Esophagus (tissue), 2 donors: ENCODE measurements at regions not wholly inside any gene's neighbourhood (a gene's known extent, or its start where the extent isn't known, plus 50 kb on each side); places are given as distances from the start of the nearest gene placed in this dataset.

ENCODE experiments used
- H3K27ac ChIP-seq, 2 donors: one replicate each; pipeline ENCODE4 v1.5.1; 2013; ENCODE audit warnings: low read depth in 2 of 2, mild to moderate bottlenecking in 2 of 2, inconsistent platforms in 1 of 2, low read length in 1 of 2, moderate library complexity in 1 of 2
- H3K27me3 ChIP-seq, 2 donors: one replicate each; pipeline ENCODE4 v1.6.1; 2013; ENCODE audit warnings: low read length in 2 of 2, control low read depth in 1 of 2, mild to moderate bottlenecking in 1 of 2; ENCODE audit not compliant: insufficient read depth in 2 of 2, control insufficient read depth in 1 of 2
- H3K36me3 ChIP-seq, 2 donors: one replicate each; pipeline ENCODE4 v1.6.1; 2013; ENCODE audit warnings: low read length in 1 of 2; ENCODE audit not compliant: control insufficient read depth in 2 of 2, insufficient read depth in 2 of 2
- H3K4me1 ChIP-seq, 2 donors: one replicate each; pipeline ENCODE4 v1.6.1; 2013; ENCODE audit warnings: low read length in 1 of 2; ENCODE audit not compliant: control insufficient read depth in 2 of 2, insufficient read depth in 2 of 2
- H3K4me3 ChIP-seq, 2 donors: one replicate each; pipeline ENCODE4 v1.5.1; 2013; ENCODE audit warnings: low read length in 2 of 2, mild to moderate bottlenecking in 2 of 2, low read depth in 1 of 2, moderate library complexity in 1 of 2
- H3K9me3 ChIP-seq, 2 donors: one replicate each; pipeline ENCODE4 v1.6.1; 2013; ENCODE audit warnings: mild to moderate bottlenecking in 2 of 2, low read depth in 1 of 2, low read length in 1 of 2, moderate library complexity in 1 of 2; ENCODE audit not compliant: control insufficient read depth in 2 of 2, insufficient read depth in 1 of 2
- WGBS, 2 donors: extraction: QIAGEN DNeasy Blood & Tissue Kit; methylation state at CpG; one replicate each; pipeline ENCODE4 v1.1.7; 2013; 5-methylcytosine and 5-hydroxymethylcytosine counted together
- donor health status: healthy with polysubstance abuse.
- donor health status: Bipolar disorder and iron deficiency.

DNA sequence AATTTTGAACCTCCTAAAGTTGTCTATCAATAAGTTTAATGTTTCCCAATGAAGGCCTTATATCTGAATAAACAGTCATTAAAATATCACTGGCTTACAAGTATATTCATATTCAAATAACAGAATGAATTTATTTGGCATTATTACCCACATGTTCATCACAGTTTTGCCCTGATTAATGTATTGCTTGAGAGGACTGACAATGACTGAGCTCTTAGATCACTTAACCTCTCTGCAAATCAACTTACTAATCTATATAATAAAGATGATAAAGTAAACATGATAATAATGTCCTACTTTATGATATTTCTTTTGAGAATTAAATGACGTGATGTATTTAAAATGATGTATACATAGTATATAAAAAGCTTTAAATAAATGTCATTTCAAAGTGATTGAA is 532.0 kb upstream of the GBE1 start:
- Histone ChIP-seq H3K27ac (no peak overlapping the region), H3K36me3 (no peaks in the 10 kb centered on the region), H3K9me3 (peaks cover 0 to under 1% of the 10 kb centered on the region in 2 donors), H3K4me1 (no peaks in the 10 kb centered on the region), H3K27me3 (no peaks in the 10 kb centered on the region), H3K4me3 (no peak overlapping the region)
- 52 to 64% methylated on average over 1 of the region's 1 CpG for WGBS, 2 donors

DNA sequence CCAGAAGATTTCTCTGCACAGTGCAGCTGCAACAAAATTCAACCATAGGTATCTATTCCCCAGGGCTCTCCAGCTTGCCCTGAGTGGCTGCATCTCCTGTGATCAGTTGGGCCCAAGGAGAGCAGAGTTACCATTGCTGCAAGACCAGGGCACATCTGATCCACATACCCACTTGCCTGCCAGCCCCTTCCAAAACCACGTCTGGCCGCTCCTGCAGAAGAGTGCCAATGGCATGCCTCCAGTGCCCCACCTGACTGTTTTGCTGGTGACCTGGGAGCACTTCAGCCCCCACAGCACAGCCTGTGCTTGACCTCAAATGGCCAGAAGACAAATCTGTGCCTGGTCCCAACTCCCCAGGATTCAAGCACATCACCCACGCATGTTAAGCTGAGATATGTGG is 526.1 kb upstream of the GBE1 start:
- no peak overlapping the region for H3K27ac ChIP-seq
- peaks cover 2 to 7% of the 10 kb centered on the region in 2 donors for H3K9me3 ChIP-seq
- no peak overlapping the region for H3K4me3 ChIP-seq
- 90 to 95% methylated on average over 3 of the region's 3 CpGs for WGBS, 2 donors
- no peaks in the 10 kb centered on the region for H3K27me3 ChIP-seq
- H3K4me1 ChIP-seq: no peaks in the 10 kb centered on the region
- no peaks in the 10 kb centered on the region for H3K36me3 ChIP-seq

DNA sequence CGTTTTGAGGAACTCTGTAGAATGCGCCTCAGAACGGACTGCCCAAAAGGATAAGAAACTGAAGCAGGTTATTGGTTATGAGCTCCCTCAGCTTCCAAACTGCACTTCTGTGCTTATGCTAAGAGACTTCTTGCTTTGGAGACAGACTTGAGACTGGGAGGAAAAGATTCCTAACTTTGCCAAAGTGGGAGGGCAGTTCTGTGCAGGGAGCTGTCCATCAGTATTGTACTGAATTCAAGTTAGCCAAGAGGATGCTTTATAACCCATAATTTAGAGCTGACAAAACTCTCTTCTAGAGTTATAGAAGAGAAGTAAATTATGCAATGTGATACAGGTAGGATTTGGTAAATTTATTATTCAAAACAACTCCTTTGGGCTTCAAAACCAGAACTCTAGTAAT is 519.8 kb upstream of the GBE1 start:
- WGBS, 2 donors: 66 to 71% methylated on average over 3 of the region's 3 CpGs
- Histone ChIP-seq H3K9me3 (no peaks in the 10 kb centered on the region), H3K4me1 (no peaks in the 10 kb centered on the region), H3K27ac (no peak overlapping the region), H3K36me3 (no peaks in the 10 kb centered on the region), H3K4me3 (no peak overlapping the region), H3K27me3 (no peaks in the 10 kb centered on the region)

DNA sequence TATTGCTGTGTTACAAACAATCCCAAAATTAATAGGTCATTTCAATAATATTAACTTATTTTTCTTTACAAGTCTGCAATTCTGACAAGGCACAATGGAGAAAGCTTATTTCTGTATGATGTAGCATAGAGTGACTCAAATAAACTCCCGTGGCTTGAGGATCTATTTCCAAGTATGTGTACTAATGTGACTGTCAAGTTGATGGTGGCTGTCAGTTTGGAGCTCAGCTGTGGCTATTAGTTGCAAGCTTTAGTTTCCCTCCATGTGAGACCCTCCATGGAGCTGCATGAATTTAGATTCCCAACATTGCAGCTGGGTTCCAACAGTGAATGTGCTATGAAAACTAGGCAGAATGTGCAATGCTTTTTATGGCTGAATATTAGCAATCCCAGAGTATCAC is 515.5 kb upstream of the GBE1 start:
- Histone ChIP-seq H3K9me3 (no peaks in the 10 kb centered on the region), H3K4me1 (no peaks in the 10 kb centered on the region), H3K27ac (no peak overlapping the region), H3K27me3 (no peaks in the 10 kb centered on the region), H3K36me3 (no peaks in the 10 kb centered on the region), H3K4me3 (no peak overlapping the region)
- 61 to 66% methylated on average over 1 of the region's 1 CpG for WGBS, 2 donors

DNA sequence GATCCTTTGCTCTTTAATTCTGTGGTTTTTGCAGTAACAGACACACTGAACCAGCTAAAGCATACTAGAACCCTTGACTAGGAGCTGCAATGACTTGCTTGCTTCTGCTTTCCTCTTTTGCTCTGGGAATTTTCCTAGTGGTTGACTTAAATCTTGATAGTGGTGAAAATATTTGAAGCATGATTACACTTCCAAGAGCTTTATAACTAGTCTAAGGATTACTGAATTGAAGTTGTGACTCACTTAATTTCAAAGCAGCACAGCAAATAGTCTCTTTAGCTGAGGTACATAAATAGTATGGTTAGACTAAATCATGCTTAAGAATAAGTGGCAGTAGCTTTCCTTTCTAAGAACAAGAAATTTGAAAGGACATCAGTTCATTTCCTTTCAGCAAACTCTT is 513.5 kb upstream of the GBE1 start:
- Histone ChIP-seq H3K27ac (no peak overlapping the region), H3K36me3 (no peaks in the 10 kb centered on the region), H3K9me3 (no peaks in the 10 kb centered on the region), H3K27me3 (no peaks in the 10 kb centered on the region), H3K4me3 (no peak overlapping the region), H3K4me1 (no peaks in the 10 kb centered on the region)

DNA sequence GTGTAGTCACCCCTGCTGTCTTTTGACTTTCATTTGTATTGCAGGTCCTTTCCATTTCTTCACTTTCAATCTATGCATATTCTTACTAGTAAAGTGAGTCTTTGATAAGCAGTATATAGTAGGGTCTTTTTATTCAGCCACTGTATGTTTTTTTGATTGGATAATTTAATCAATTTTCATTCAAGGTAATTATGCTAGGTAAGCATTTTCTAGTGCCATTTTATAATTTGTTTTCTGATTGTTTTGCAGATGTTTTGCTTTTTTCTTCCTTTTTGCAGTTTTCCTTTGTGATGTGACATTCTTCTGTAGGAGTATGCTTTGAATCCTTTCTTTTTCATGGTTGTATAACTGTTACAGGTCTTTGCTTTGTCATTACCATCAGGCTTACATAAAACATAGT is 504.3 kb upstream of the GBE1 start:
- Histone ChIP-seq H3K36me3 (no peaks in the 10 kb centered on the region), H3K9me3 (no peaks in the 10 kb centered on the region), H3K4me3 (no peak overlapping the region), H3K4me1 (no peaks in the 10 kb centered on the region), H3K27ac (no peak overlapping the region), H3K27me3 (no peaks in the 10 kb centered on the region)

DNA sequence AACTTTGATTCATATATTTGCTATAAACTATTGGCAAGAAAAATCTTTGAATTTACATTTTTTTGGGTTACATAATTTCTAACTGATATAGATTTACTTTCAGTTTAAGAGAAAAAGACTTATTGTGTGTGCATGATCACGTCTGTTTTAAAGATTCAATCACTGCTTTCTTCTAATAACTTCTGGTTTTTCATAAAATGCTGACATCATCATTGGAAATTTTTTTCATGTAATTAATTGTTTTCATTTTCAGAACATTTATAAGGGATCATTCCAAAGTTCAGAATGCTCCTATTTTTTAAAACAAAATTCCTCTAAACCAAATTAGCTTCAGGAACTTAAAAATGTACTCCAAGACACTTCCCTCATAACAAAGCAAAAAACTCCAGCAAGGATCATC is 500.7 kb upstream of the GBE1 start:
- no peaks in the 10 kb centered on the region for H3K36me3 ChIP-seq
- 57 to 66% methylated on average over 1 of the region's 1 CpG for WGBS, 2 donors
- H3K27ac ChIP-seq: no peak overlapping the region
- H3K27me3 ChIP-seq: no peaks in the 10 kb centered on the region
- no peaks in the 10 kb centered on the region for H3K9me3 ChIP-seq
- H3K4me1 ChIP-seq: no peaks in the 10 kb centered on the region
- no peak overlapping the region for H3K4me3 ChIP-seq

DNA sequence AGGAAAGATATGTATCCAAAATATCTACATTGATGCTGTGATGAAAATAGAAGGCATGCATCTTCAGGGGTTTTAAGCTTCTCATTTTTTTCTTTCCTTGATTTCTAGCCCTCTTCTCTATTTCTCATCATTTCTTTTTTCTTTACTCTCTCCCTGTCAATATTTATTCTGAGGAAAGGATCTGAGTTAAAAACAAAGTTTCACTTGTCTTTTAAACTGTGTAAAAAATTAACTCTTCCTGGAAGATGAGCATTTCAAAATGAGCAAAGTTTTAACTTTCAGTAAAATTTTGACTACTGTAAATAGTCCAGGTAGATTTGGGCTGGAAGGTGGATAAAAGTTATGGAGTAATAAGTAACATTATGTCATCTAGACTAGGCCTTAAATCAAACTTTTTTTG is 500.2 kb upstream of the GBE1 start:
- no peak overlapping the region for H3K4me3 ChIP-seq
- H3K36me3 ChIP-seq: no peaks in the 10 kb centered on the region
- H3K9me3 ChIP-seq: no peaks in the 10 kb centered on the region
- no peaks in the 10 kb centered on the region for H3K27me3 ChIP-seq
- H3K27ac ChIP-seq: no peak overlapping the region
- no peaks in the 10 kb centered on the region for H3K4me1 ChIP-seq

DNA sequence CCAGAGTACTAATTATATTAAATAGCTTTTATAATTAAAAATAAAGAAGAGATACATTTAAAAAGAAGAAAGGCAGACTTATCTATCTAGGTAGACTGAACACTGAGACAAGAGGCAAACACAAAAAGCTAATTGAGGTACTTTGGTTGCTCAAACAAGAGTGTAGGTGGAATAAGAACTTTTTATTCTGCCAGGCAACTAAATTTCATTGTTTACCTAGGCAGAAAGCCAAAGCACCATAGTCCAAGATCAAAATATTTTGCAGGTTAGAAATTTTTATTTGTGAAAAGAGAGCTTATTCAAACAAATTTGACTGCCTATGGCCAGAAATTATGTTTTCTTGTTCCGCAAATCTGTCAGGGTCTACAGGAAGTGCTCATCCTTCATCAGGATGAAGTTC is 499.6 kb upstream of the GBE1 start:
- 68 to 69% methylated on average over 1 of the region's 1 CpG for WGBS, 2 donors
- no peak overlapping the region for H3K27ac ChIP-seq

DNA sequence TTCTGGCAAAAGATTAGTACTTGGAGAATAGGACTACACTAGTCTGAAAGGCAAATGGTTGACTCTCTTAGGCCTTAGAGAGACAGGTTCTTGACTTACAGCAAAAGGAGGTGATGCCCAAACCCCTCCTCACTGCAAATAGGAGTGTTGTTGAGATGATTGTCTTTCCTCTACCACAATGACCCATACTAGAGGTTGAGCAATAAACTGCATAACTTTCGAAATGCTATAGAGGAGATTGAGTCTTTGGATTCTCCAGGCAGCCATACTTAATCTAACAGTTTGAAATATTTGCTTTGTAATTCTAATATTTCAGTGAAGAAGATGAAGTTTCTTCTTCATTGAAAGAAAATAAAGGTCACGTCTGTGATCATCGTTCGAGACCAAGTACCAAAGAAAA is 498.5 kb upstream of the GBE1 start:
- Histone ChIP-seq H3K36me3 (no peaks in the 10 kb centered on the region), H3K27me3 (no peaks in the 10 kb centered on the region), H3K4me1 (no peaks in the 10 kb centered on the region), H3K9me3 (no peaks in the 10 kb centered on the region), H3K4me3 (no peak overlapping the region), H3K27ac (no peak overlapping the region)
- 92 to 94% methylated on average over 4 of the region's 4 CpGs for WGBS, 2 donors

More for the DNA sequence above, 499.6 kb upstream of the GBE1 start:
- H3K27me3 ChIP-seq: no peaks in the 10 kb centered on the region
- H3K4me1 ChIP-seq: no peaks in the 10 kb centered on the region
- H3K36me3 ChIP-seq: no peaks in the 10 kb centered on the region
- H3K9me3 ChIP-seq: no peaks in the 10 kb centered on the region
- no peak overlapping the region for H3K4me3 ChIP-seq
